ENCODE measurements at regions not wholly inside any gene's neighbourhood (a gene's known extent, or its start where the extent isn't known, plus 50 kb on each side); places are given as distances from the start of the nearest gene placed in this dataset.

GRCh38 chr2:38171208-38171855, 95.4 kb upstream of the CYP1B1 start:
- TF ChIP-seq, protein P1, sequence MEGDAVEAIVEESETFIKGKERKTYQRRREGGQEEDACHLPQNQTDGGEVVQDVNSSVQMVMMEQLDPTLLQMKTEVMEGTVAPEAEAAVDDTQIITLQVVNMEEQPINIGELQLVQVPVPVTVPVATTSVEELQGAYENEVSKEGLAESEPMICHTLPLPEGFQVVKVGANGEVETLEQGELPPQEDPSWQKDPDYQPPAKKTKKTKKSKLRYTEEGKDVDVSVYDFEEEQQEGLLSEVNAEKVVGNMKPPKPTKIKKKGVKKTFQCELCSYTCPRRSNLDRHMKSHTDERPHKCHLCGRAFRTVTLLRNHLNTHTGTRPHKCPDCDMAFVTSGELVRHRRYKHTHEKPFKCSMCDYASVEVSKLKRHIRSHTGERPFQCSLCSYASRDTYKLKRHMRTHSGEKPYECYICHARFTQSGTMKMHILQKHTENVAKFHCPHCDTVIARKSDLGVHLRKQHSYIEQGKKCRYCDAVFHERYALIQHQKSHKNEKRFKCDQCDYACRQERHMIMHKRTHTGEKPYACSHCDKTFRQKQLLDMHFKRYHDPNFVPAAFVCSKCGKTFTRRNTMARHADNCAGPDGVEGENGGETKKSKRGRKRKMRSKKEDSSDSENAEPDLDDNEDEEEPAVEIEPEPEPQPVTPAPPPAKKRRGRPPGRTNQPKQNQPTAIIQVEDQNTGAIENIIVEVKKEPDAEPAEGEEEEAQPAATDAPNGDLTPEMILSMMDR (IDR thresholded peaks at IDR 0.05; ENCODE audit: low read depth, low read length): no peak
- DNase-seq (ENCODE audit: low read depth, low spot score): peak; percentile 69
- H3K4me3 ChIP-seq (ENCODE audit: low read depth, low read length): no peak overlapping the region
- in situ Hi-C loops (cut with HindIII; ENCODE audit: low sequenced_read_pairs): no loop called here

DNA sequence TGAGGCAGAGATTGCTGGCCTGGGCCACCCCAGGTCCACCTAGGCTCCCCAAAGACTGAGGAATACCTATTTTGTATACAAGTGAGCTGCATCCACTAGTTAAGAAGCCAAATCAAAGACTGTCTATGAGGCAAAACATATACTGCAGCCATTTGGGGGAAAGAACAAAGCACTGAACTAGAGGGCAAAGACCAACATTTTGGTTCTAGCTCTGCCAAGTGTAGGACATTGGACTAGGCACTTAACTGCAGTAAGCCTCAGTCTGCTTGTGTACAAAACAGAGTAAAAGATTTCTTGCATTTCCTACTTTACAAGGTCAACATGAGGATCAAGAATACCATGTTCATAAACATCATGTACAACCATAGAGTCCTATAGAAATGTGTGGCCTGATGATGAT, 94.8 kb upstream of the CYP1B1 start:
- DNase-seq (ENCODE audit: low read depth, low spot score): no peak
- H3K4me3 ChIP-seq (ENCODE audit: low read depth, low read length): no peak overlapping the region
- TF ChIP-seq, protein P1 (IDR thresholded peaks at IDR 0.05; ENCODE audit: low read depth, low read length): no peak
- in situ Hi-C loops (cut with HindIII; ENCODE audit: low sequenced_read_pairs): no loop called here

- no peak overlapping the region for H3K4me3 ChIP-seq (ENCODE audit: low read depth, low read length)
- DNase-seq (ENCODE audit: low read depth, low spot score): peak; percentile 68
- in situ Hi-C loops (cut with HindIII; ENCODE audit: low sequenced_read_pairs): no loop called here
- TF ChIP-seq, protein P1 (IDR thresholded peaks at IDR 0.05; ENCODE audit: low read depth, low read length): no peak
These were observed 94.1 kb upstream of the CYP1B1 start for GRCh38 chr2:38170067-38170466.

GRCh38 chr2:38168710-38169480, 92.9 kb upstream of the CYP1B1 start:
- in situ Hi-C loops (cut with HindIII; ENCODE audit: low sequenced_read_pairs): no loop called here
- peak; percentile 82 for DNase-seq (ENCODE audit: low read depth, low spot score)
- no peak overlapping the region for H3K4me3 ChIP-seq (ENCODE audit: low read depth, low read length)
- TF ChIP-seq, protein P1 (IDR thresholded peaks at IDR 0.05; ENCODE audit: low read depth, low read length): no peak

DNA sequence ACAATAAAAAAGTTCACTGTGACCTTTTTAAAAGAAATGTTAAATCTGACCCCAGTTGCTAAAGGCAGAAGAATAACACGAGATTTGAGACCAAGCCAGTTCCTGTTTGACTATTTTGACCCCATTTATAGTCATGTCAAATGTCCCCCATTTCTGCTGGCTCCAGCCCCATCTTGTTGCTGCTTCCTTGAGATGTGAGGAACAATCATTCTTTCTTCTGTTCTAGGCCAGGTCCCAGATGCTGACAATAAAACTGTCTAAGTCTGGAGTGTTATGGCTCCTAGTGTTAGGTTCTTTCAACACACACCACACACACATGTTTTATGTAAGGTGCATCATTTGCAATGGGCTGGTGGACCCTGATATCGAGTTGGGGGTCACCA, 92.0 kb upstream of the CYP1B1 start:
- no peak for DNase-seq (ENCODE audit: low read depth, low spot score)
- in situ Hi-C loops (cut with HindIII; ENCODE audit: low sequenced_read_pairs): no loop called here
- no peak overlapping the region for H3K4me3 ChIP-seq (ENCODE audit: low read depth, low read length)
- TF ChIP-seq, protein P1 (IDR thresholded peaks at IDR 0.05; ENCODE audit: low read depth, low read length): no peak

- no peak for DNase-seq (ENCODE audit: low read depth, low spot score)
- H3K4me3 ChIP-seq (ENCODE audit: low read depth, low read length): no peak overlapping the region
- TF ChIP-seq, protein P1 (IDR thresholded peaks at IDR 0.05; ENCODE audit: low read depth, low read length): no peak
- in situ Hi-C loops (cut with HindIII; ENCODE audit: low sequenced_read_pairs): no loop called here
These were observed 89.7 kb upstream of the CYP1B1 start for GRCh38 chr2:38165698-38166097.
